GM12891 (cell line): ENCODE measurements at regions not wholly inside any gene's neighbourhood (a gene's known extent, or its start where the extent isn't known, plus 50 kb on each side); places are given as distances from the start of the nearest gene placed in this dataset.

Experiments
- DNase-seq: peaks from one replicate; pipeline ENCODE4 v3.0.0; 2011; ENCODE audit warnings: low spot score; ENCODE audit not compliant: insufficient read length
- FAIRE-seq: peaks from 2 replicates; lab custom pipeline; 2011; peaks lifted over from hg19 to GRCh38; lab: Jason Lieb, UNC
- PAX5 ChIP-seq: IDR thresholded peaks from 2 replicates; pipeline ENCODE4 v1.6.1; 2011; ENCODE audit warnings: low read length, moderate library complexity, mild to moderate bottlenecking; ENCODE audit not compliant: insufficient read depth, severe bottlenecking
- POLR2A ChIP-seq: IDR thresholded peaks from 2 replicates; pipeline ENCODE4 v1.6.1; 2011; ENCODE audit warnings: low read depth, low read length, control low read depth
- POLR2AphosphoS5 ChIP-seq: IDR thresholded peaks from 2 replicates; pipeline ENCODE4 v1.6.1; 2011; ENCODE audit warnings: low read depth, low read length, control low read depth
- POU2F2 ChIP-seq: IDR thresholded peaks from 2 replicates; pipeline ENCODE4 v1.6.1; 2011; ENCODE audit warnings: low read depth, mild to moderate bottlenecking, control low read depth, low read length, moderate library complexity
- SPI1 ChIP-seq: IDR thresholded peaks from 2 replicates; pipeline ENCODE4 v1.6.1; 2011; ENCODE audit warnings: low read depth, low read length, control low read depth
- TAF1 ChIP-seq: IDR thresholded peaks from 2 replicates; pipeline ENCODE4 v1.6.1; 2011; ENCODE audit warnings: low read depth, low read length, control low read depth

- DNase-seq (no peak), FAIRE-seq (no peak)
- TF ChIP-seq POLR2A (no peak), POU2F2 (no peak), SPI1 (no peak), PAX5 (no peak), TAF1 (no peak), POLR2AphosphoS5 (no peak)
Observed at GRCh38 chr18:38010971-38011857, 445.6 kb upstream of the CELF4 start.

GRCh38 chr18:38010037-38010436 lies 444.4 kb upstream of the CELF4 start:
- DNase-seq (no peak), FAIRE-seq (no peak)
- no peak for TF ChIP-seq POU2F2
- TF ChIP-seq TAF1, result no peak
- no peak for TF ChIP-seq PAX5
- TF ChIP-seq POLR2AphosphoS5, result no peak
- TF ChIP-seq SPI1, result no peak

- FAIRE-seq (no peak), DNase-seq (no peak)
- TF ChIP-seq SPI1 (no peak), POU2F2 (no peak), PAX5 (no peak), POLR2AphosphoS5 (no peak), TAF1 (no peak), POLR2A (no peak)
Observed at GRCh38 chr18:38009320-38009719, 443.7 kb upstream of the CELF4 start.

GRCh38 chr18:38007676-38008330 lies 442.2 kb upstream of the CELF4 start:
- DNase-seq (no peak), FAIRE-seq (no peak)
- TF ChIP-seq POLR2A, result no peak
- no peak for TF ChIP-seq PAX5
- TF ChIP-seq POLR2AphosphoS5, result no peak
- TF ChIP-seq POU2F2, result no peak
- no peak for TF ChIP-seq SPI1
- TF ChIP-seq TAF1, result no peak

- TF ChIP-seq POLR2AphosphoS5, result no peak
- TF ChIP-seq POU2F2, result no peak
- TF ChIP-seq POLR2A, result no peak
- no peak for TF ChIP-seq PAX5
- TF ChIP-seq SPI1, result no peak
- no peak for TF ChIP-seq TAF1
- FAIRE-seq (no peak), DNase-seq (no peak)
Observed at GRCh38 chr18:38007026-38007425, 441.4 kb upstream of the CELF4 start.

GRCh38 chr18:38006541-38006940 lies 440.9 kb upstream of the CELF4 start:
- no peak for FAIRE-seq
- TF ChIP-seq POLR2A (no peak), TAF1 (no peak), POU2F2 (no peak), PAX5 (no peak), SPI1 (no peak), POLR2AphosphoS5 (no peak)
- DNase-seq, result no peak

- TF ChIP-seq PAX5 (no peak), TAF1 (no peak), POLR2AphosphoS5 (no peak), POLR2A (no peak), SPI1 (no peak), POU2F2 (no peak)
- DNase-seq (no peak), FAIRE-seq (no peak)
Observed at GRCh38 chr18:37997695-37998094, 432.1 kb upstream of the CELF4 start.

- FAIRE-seq (no peak), DNase-seq (no peak)
- TF ChIP-seq PAX5 (no peak), SPI1 (no peak)
Observed at GRCh38 chr18:37987901-37988300, 422.3 kb upstream of the CELF4 start.

- no peak for FAIRE-seq
- DNase-seq, result no peak
- TF ChIP-seq TAF1 (no peak), SPI1 (no peak), POLR2A (no peak), POU2F2 (no peak), POLR2AphosphoS5 (no peak), PAX5 (no peak)
Observed at GRCh38 chr18:37986665-37987064, 421.1 kb upstream of the CELF4 start.
